ENCODE measurements at regions not wholly inside any gene's neighbourhood (a gene's known extent, or its start where the extent isn't known, plus 50 kb on each side); places are given as distances from the start of the nearest gene placed in this dataset.

GRCh38 chr13:106010836-106011235 is 524.6 kb downstream of the EFNB2 start:
- DNase-seq = no peak

DNA sequence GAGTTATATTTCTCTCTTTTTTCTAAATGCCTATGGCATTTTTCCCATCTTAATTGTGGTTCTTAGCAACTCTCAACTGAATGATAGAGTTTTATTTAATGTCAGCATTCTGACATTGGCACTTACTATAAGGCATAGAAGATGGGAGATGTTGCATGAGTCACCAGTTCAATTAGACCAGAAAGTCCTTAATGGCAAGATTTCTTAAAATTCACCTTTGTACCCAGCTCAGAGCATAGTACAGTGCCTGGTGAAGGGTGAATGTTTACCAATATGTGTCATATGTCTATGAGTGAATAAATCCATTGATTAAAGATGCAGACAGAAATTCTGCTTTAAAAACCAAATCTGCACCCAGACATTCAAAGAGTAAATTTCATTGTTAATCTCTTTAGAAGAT is 526.9 kb downstream of the EFNB2 start:
- DNase-seq = no peak

DNA sequence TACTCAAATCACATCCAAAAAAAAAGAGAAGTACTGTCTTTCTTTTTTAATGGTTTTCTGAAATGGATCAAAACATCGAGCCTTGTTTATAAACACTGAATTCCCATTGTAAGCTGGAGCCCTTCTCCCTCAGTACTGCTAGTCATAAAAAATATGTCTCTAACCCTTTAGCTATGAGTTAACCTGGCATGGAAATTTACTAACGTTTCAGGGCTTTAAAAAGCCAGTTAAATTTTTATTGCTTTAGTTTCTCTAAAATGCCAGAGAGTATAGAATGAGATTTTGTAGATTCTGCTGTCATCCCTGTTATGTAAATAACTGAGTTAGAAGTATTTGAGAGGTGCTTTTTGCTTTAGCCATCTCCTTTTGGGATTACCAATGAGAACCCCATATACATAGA is 528.3 kb downstream of the EFNB2 start:
- DNase-seq = no peak

GRCh38 chr13:106003651-106004050 is 531.8 kb downstream of the EFNB2 start:
- no peak for DNase-seq

DNA sequence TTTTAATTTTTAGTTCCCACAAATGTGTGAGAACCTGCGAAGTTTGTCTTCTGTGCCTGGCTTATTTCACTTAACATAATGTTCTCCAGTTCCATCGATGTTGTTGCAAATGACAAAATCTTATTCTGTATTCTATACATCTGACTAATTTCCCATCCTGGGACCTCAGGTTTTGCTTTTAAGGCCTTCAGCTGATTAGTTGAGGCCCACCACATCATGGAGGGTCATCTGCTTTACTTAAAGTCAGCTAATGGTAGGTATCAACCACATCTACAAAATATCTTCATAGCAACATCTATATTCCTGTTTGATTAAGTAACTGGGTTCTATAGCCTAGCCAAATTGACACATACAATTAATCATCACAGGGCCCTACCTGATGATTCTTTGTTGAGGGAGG is 534.0 kb downstream of the EFNB2 start:
- no peak for DNase-seq

DNA sequence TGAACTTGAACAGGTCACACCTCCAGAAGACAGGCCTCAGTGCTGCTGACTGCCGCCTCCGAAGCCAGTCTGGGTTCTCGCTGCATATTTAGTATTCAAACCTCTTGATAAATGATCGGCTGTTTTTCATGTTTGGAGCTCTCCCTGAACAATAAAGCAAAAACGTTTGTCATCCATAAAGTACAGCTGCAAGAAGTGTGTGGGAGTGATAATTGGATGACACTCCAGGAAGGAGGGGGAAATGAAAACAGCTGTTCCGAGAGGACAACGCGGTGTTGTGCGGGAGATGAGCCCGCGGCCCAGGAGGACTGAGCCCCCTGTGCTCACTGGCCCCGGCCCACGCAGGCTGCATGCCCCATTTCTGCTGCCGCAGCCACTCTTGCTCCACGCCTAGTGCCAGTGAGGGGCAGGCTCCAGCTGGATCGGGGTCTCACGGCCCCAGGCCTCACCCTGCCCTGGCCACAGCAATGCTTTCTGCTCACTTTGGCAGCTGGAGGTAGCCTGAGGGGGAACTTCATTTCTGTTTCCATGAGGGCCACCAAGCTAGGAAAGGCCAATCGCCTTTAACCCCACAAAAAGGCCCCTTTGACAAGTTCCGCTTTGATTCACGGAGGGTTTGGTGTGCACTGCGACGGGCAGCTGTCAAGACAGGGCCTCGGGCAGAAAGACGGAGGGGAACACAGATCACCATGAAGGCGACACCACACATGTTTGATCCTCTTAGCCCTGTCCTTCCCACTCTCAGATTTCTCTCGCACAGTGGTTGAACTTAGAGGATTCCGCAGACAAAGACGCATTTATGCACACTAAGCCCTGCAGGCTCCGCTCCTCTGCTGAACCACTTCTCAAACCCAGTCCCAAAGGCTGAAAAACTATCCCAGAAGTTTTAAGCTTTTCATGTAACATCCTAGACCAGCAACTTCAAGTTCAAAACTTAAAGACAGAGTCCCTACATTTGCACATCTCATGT is 537.6 kb downstream of the EFNB2 start:
- no peak for DNase-seq

- no peak for DNase-seq
These were observed 539.0 kb downstream of the EFNB2 start for GRCh38 chr13:105996391-105997025.

DNA sequence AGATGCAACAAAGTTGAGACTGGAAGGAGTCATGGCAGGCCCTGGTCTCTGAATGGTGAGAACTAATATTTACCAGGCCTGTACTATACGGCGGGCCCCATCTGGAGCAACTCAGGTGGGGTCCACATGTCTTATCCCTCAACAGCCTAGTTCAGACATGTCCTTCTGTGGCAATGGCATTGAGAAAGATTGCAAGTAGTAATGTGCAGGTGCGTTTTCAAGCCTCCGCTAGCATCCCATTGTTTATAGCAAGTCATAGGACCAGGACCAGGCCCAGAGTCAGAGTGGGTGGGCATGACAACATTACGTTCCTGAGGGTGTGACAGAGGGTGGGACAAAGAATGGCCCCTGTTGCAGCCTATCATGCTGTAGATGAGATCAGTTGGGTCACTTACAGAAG is 541.1 kb downstream of the EFNB2 start:
- DNase-seq = no peak

DNA sequence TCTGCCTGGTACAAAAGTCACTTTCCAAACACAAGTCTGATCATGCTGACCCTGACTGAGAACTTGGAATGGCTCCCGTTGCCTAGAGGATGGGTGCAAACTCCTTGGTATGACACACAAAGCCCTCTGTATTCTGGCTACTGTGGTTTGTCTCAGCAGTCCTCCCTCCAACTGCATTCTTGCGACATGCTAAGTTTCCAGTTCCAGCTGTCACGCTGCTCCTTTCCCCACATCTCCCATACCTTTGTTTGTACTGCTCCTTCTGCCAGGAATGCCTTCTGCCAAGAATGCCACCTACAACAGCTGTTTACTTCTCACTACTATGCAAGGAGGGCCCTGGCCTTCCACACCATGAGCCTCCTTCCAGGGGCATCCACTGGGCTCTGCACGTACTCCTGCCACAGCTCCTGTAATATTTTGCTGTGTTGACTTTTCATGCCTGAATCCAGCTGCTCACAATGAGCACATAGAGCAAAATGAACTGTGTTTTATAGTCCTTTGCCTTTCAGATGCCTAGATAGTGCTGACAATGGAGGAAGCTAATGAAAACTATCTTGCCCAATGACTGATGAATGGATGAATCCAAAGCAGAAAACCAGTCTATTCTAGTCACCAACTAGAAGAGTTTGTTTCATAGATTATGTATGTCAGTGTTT is 543.7 kb downstream of the EFNB2 start:
- DNase-seq = no peak

DNA sequence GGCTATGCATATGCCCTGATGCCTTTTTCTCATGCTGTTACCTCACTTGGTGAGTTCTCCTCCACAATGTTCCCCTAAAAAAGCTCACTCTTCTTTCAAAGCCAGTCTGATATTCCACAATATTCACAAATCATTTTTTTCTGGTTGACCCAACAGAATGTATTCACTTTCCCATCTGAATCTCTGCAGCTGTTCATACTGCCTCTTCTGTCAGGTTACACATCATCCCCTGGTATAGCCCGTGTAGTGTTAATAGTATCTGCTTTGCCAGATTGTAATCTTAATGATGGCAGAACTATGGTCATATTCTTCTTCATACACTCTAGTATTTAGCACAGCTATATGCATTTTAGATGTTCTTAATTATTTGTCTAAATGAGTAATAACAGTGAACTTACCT is 544.3 kb downstream of the EFNB2 start:
- no peak for DNase-seq

- DNase-seq = no peak
These were observed 545.1 kb downstream of the EFNB2 start for GRCh38 chr13:105990256-105990958.

DNA sequence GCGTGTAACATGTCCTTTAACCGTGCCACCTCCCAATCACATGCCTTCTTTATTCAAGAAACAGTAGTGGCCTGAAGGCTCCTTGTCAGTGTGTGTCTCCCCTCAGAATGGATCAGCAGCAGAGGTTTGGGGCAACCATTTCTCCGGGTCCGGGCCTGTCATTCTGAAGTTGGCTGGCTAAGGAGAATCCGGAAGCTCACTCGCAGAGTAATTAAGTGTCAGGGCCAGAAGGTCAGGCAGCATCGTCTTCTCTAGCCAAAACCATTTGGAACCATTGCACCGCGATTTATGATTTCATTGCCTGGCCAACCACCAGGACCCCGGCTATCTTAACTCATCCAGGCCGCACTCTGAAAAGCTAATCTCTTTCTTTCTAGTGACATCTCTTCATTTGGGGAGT is 550.8 kb downstream of the EFNB2 start:
- no peak for DNase-seq

DNA sequence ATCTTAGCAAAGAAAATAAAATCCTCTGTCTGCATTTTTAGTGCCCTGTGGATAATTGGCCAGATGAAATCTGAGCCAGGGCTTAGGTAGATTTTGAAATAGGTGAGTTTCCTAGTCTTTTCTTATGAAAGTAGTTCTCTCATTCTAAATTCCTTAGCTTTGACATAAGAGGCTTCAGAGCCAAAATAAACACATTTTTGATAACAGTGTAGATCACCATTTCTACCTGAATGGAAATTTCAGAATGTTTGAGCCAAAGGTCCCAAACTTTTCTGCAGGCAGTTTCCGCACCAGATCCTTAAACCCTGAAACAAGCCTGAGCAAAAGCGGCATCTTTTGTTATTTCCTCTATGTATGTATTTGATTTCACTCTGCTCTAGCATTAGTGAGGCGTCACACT is 551.2 kb downstream of the EFNB2 start:
- no peak for DNase-seq

- DNase-seq = no peak
These were observed 553.1 kb downstream of the EFNB2 start for GRCh38 chr13:105982219-105982930.

DNA sequence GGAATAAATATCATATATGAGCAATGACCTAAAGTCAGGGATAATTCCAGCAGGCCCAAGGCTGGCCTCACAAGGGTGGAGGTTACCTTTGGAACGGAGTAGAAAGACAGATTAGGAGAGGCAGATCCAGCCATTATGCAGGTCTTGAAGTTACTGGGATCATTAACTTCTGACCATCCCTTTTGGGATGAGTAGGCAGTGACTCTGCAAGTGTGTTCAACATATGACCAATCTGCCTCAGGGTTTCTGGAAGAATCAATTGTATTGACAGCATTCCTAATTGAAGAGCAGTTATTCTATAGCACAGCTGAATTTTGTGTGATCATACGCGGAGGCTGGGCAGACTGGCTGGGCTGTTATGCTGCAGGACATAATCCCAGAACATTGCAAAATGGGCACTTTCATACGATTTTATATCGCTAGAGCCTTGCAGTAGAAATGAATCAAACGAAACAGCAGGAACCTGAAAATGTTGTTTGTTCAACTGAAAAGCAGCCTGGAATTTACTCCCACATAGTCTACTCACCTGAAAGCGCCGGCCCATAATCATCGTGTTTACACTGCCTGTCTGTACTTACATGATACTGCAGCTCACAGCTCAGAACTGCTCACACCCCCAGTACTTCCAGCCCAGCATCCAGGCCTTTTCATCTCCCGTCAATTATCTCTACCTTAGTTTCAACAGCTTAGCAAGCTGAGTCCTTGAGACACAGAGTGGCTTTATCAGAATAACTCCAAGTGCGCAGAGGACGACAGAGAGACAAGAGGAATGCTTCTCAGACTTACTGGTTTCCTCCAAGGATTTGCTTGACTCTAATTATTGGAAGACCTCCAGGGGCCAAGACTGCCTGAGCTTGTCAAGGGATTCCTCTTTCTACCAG is 556.1 kb downstream of the EFNB2 start:
- DNase-seq = peak; percentile 28

DNA sequence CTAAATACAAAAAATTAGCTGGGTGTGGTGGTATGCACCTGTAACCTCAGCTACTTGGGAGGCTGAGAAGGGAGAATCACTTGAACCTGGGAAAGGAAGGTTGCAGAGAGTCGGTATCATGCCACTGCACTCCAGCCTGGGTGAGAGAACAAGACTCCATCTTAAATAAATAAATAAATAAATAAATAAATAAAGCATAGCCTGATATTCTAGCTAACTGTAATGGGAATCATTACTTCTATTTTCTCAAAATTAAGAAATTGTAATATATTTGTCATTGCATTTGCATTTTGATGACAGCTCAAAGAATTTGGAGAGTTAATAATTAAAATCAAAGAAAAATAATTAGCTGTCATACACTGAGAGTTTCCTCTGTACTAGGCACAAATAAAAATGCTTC is 561.1 kb downstream of the EFNB2 start:
- no peak for DNase-seq

DNA sequence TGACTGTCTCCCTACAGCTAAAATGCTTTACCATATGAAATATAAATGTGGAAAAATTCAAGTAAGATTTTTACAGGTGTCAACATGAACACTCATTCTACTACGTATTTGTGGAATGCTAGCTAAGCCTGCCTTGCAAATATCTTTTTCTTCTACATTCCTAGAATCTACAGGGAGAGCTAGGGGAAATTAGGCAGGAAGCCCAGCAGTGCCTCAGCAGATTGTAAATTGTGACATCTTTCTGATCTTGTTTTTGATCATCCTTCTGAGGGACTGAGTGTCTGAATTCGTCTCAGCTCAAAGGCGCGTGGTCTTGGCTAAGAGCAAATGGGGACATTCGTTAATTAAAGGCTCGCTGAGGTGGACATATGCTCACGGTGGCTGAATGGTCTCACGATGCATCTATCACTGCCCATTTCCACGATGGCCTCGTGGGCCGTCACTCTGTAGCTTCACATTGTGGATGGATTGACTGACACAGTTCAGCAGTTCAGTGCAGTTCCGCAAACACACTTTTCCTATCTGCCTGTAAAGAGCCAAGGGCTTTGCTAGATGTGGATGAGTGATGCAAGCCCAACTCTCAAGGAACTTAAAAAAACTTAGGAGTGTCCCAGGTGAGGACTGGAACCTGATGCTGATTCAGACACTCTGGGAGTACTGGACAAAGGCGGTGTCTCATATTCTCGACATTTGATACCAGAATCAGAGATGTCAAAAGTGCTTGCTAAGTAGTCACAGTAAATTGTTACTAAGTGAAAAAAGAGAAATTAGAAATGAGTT is 562.5 kb downstream of the EFNB2 start:
- DNase-seq = no peak

DNA sequence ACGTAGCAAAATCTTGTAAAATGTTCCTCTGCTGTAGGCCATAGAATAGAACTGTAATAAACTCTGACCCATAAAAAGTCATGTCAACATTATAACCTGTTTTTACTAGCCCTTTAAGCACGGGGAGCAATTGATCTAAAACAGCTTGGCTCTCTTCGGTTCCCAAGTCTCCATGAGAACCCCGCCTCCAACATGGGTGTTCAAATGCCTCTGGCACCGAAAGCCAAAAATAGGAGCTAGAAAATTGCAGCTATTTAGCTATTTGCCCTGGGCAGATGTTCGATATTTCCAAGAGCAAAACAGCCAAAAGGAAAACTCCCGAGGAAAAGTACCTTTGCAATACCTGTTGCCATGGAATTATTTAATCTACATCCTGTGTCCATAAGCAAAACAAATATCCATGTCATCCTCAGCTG is 563.1 kb downstream of the EFNB2 start:
- no peak for DNase-seq

DNA sequence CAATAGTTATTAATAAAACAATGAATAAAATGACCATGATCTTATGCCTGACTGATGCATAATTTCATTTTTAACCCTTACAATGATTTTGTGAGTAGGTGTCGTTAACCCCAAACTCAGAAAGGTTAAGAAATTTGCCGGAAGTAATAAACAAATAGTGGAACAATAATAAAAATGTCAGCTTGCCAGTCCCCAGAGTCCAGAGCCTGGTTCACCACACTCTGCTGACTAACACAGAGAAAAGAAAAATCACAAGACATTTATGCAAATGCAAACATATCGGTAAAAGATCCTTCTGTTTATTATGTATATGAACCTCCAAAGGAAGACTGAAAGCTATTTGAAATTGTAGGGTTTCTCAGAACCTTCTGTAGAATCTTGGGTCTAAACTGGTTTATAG is 563.7 kb downstream of the EFNB2 start:
- DNase-seq = no peak

- DNase-seq = no peak
These were observed 564.1 kb downstream of the EFNB2 start for GRCh38 chr13:105971312-105971711.

GRCh38 chr13:105969761-105970160 is 565.7 kb downstream of the EFNB2 start:
- DNase-seq = no peak
